A549 (cell line): ENCODE measurements at regions not wholly inside any gene's neighbourhood (a gene's known extent, or its start where the extent isn't known, plus 50 kb on each side); places are given as distances from the start of the nearest gene placed in this dataset.

ENCODE experiments used
- EP300 ChIP-seq, 2 experiments: fragments of >200 bp; sonication (Bioruptor Twin); formaldehyde crosslinking; IDR thresholded peaks; 2 replicates in 1 of 2; 3 replicates in 1 of 2; pipeline ENCODE4 v1.6.1; 2016 to 2017
- SMC3 ChIP-seq: fragments of >200 bp; sonication (Bioruptor Twin); formaldehyde crosslinking; IDR thresholded peaks from 3 replicates; pipeline ENCODE4 v1.6.1; 2018; ENCODE audit warnings: inconsistent platforms
- TF ChIP-seq, protein P1 (sequence below): fragments of 250-450 bp; sonication (Bioruptor Pico); IDR thresholded peaks from 2 replicates; pipeline ENCODE4 v1.5.0; 2021; ENCODE audit warnings: mild to moderate bottlenecking, moderate library complexity, borderline replicate concordance
- TF ChIP-seq, protein P2 (sequence below): fragments of >200 bp; sonication (Bioruptor Twin); formaldehyde crosslinking; IDR thresholded peaks from 3 replicates; pipeline ENCODE4 v1.5.1; 2016

DNA sequence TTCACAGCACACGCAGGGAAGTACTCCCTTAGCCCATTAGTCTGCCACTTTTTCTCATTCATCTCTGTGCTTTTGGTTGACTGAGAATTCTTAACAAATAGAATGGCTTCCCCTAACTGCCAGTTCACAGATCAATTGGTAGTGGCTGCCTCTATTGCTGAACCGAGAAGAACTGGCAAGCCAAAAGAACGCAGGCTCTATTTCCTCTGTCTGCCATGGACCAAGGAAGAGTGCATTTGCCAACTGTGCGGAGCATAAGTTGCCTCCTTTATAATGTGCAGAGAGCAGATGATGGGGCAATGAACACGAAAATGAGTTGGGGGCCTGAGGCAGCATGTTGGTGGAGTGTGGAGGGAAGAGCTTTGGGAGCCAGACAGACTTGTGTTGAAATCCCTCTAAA lies 483.1 kb upstream of the CAMK1G start:
- no peak for TF ChIP-seq SMC3
- TF ChIP-seq, protein P1, sequence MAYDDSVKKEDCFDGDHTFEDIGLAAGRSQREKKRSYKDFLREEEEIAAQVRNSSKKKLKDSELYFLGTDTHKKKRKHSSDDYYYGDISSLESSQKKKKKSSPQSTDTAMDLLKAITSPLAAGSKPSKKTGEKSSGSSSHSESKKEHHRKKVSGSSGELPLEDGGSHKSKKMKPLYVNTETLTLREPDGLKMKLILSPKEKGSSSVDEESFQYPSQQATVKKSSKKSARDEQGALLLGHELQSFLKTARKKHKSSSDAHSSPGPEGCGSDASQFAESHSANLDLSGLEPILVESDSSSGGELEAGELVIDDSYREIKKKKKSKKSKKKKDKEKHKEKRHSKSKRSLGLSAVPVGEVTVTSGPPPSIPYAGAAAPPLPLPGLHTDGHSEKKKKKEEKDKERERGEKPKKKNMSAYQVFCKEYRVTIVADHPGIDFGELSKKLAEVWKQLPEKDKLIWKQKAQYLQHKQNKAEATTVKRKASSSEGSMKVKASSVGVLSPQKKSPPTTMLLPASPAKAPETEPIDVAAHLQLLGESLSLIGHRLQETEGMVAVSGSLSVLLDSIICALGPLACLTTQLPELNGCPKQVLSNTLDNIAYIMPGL (CRISPR knock-in tag), result no peak
- no peak for TF ChIP-seq EP300 (IDR thresholded peaks at IDR 0.05)
- TF ChIP-seq, protein P2, sequence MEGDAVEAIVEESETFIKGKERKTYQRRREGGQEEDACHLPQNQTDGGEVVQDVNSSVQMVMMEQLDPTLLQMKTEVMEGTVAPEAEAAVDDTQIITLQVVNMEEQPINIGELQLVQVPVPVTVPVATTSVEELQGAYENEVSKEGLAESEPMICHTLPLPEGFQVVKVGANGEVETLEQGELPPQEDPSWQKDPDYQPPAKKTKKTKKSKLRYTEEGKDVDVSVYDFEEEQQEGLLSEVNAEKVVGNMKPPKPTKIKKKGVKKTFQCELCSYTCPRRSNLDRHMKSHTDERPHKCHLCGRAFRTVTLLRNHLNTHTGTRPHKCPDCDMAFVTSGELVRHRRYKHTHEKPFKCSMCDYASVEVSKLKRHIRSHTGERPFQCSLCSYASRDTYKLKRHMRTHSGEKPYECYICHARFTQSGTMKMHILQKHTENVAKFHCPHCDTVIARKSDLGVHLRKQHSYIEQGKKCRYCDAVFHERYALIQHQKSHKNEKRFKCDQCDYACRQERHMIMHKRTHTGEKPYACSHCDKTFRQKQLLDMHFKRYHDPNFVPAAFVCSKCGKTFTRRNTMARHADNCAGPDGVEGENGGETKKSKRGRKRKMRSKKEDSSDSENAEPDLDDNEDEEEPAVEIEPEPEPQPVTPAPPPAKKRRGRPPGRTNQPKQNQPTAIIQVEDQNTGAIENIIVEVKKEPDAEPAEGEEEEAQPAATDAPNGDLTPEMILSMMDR, result no peak
